AG04449 (cell line): ENCODE measurements at regions not wholly inside any gene's neighbourhood (a gene's known extent, or its start where the extent isn't known, plus 50 kb on each side); places are given as distances from the start of the nearest gene placed in this dataset.
"Not testable (repeated sequence)": the region's sequence is repeated elsewhere in the genome, so short reads cannot be mapped to it uniquely, and the experiment has no call there.

Experiments used
- CTCF ChIA-PET: fragments of 350-600 bp; formaldehyde crosslinking; extraction: SDS; loops from one replicate; lab custom pipeline; 2021; ENCODE audit warnings: antibody characterized with exemption; lab: Yijun Ruan, JAX
- POLR2A ChIA-PET: fragments of 400-600, 350-600 bp; formaldehyde crosslinking; extraction: SDS; loops from one replicate; lab custom pipeline; 2020; ENCODE audit warnings: antibody characterized with exemption, inconsistent platforms; lab: Yijun Ruan, JAX
- DNase-seq: peaks from one replicate; pipeline ENCODE4 v3.0.0-alpha.2; 2010; ENCODE audit warnings: low read depth, low spot score
- H3K4me3 ChIP-seq: 2 replicates; pipeline ENCODE4 v1.5.1; 2011; ENCODE audit warnings: low read depth, mild to moderate bottlenecking, control low read depth, low read length
- CTCF ChIP-seq: IDR thresholded peaks from one replicate; pipeline ENCODE4 v1.5.1; 2011; ENCODE audit warnings: mild to moderate bottlenecking, moderate library complexity, low read length, control low read depth, inconsistent platforms; ENCODE audit not compliant: insufficient read depth; ENCODE audit errors: missing control alignments

GRCh38 chr11:123338997-123339752 lies 90.9 kb upstream of the GRAMD1B start:
- H3K4me3 ChIP-seq, result no peak overlapping the region
- POLR2A ChIA-PET, result interaction anchor here (0.7 kb wide), 1 partner anchor 283 kb away, joined by 4 read pairs; no protein-coding TSS in a partner anchor
- TF ChIP-seq CTCF, result no peak
- CTCF ChIA-PET, result interaction anchor here (0.6 to 1.0 kb wide), 2 partner anchors 39 to 165 kb away, joined by 3 read pairs; no protein-coding TSS in a partner anchor
- no peak for DNase-seq

GRCh38 chr11:123338266-123338800 lies 91.7 kb upstream of the GRAMD1B start:
- CTCF ChIA-PET, result interaction anchor here (1.0 to 1.1 kb wide), 2 partner anchors 38 to 236 kb away, joined by 3 read pairs; no protein-coding TSS in a partner anchor
- TF ChIP-seq CTCF, result no peak
- POLR2A ChIA-PET, result no interaction called here
- H3K4me3 ChIP-seq, result no peak overlapping the region
- no peak for DNase-seq

- no peak for TF ChIP-seq CTCF
- DNase-seq, result no peak
- POLR2A ChIA-PET, result no interaction called here
- no peak overlapping the region for H3K4me3 ChIP-seq
- CTCF ChIA-PET, result no interaction called here
Observed at GRCh38 chr11:123334925-123335324, 95.1 kb upstream of the GRAMD1B start.

- DNase-seq, H3K4me3 ChIP-seq, POLR2A ChIA-PET, CTCF ChIA-PET: not testable (repeated sequence)
Observed at GRCh38 chr11:123332577-123332976, 97.5 kb upstream of the GRAMD1B start.

GRCh38 chr11:123330948-123331347 lies 99.1 kb upstream of the GRAMD1B start:
- ChIA-PET CTCF (interaction anchor here (1.1 kb wide), 1 partner anchor 69 kb away, joined by 3 read pairs; no protein-coding TSS in a partner anchor), POLR2A (interaction anchor here (0.5 kb wide), 1 partner anchor 38 kb away, joined by 3 read pairs; no protein-coding TSS in a partner anchor)
- DNase-seq, result no peak
- no peak for TF ChIP-seq CTCF
- no peak overlapping the region for H3K4me3 ChIP-seq

- ChIA-PET CTCF (interaction anchor here (1.1 kb wide), 1 partner anchor 69 kb away, joined by 3 read pairs; no protein-coding TSS in a partner anchor), POLR2A (interaction anchor here (0.5 kb wide), 1 partner anchor 38 kb away, joined by 3 read pairs; no protein-coding TSS in a partner anchor)
Observed at GRCh38 chr11:123330471-123330870, 99.6 kb upstream of the GRAMD1B start.

More at GRCh38 chr11:123330471-123330870, 99.6 kb upstream of the GRAMD1B start:
- DNase-seq, result no peak
- TF ChIP-seq CTCF, result no peak
- no peak overlapping the region for H3K4me3 ChIP-seq
